Common myeloid progenitor, CD34-positive (primary cell): ENCODE measurements at regions not wholly inside any gene's neighbourhood (a gene's known extent, or its start where the extent isn't known, plus 50 kb on each side); places are given as distances from the start of the nearest gene placed in this dataset.

Source experiments
- CTCF ChIA-PET: fragments of 350-600 bp; sonication (Branson Sonifier 250); formaldehyde crosslinking; loops from one replicate; lab custom pipeline; 2021; ENCODE audit warnings: antibody characterized with exemption; lab: Charles Lee
- POLR2A ChIA-PET: fragments of 350-600 bp; sonication (Branson Sonifier 250); formaldehyde crosslinking; loops from one replicate; lab custom pipeline; 2021; ENCODE audit warnings: antibody characterized with exemption; lab: Charles Lee
- DNase-seq, 3 donors: peaks; one replicate each; pipeline versions ENCODE4 v3.0.0 to v3.0.0-alpha.2; 2013
- H3K27ac ChIP-seq, 2 experiments: 1 replicate in 1 of 2; 2 replicates in 1 of 2; pipeline ENCODE4 v1.7.0; 2013; ENCODE audit warnings: inconsistent platforms in 2 of 2, low read length in 2 of 2, mild to moderate bottlenecking in 2 of 2, low read depth in 1 of 2, moderate library complexity in 1 of 2; ENCODE audit not compliant: severe bottlenecking in 2 of 2, insufficient read depth in 1 of 2, poor library complexity in 1 of 2
- H3K27me3 ChIP-seq, 5 experiments: replicated peaks in 2 of 5; 1 replicate in 3 of 5; 2 replicates in 2 of 5; pipeline versions ENCODE4 v1.6.1 to v1.7.0; 2013; ENCODE audit warnings: low read length in 4 of 5, mild to moderate bottlenecking in 2 of 5, moderate library complexity in 2 of 5, inconsistent platforms in 1 of 5; ENCODE audit not compliant: insufficient read depth in 5 of 5, control insufficient read depth in 4 of 5
- H3K36me3 ChIP-seq, 4 experiments: 1 replicate in 2 of 4; 2 replicates in 2 of 4; pipeline versions ENCODE4 v1.6.1 to v1.7.0; 2013; ENCODE audit warnings: low read length in 3 of 4, control low read depth in 1 of 4, mild to moderate bottlenecking in 1 of 4; ENCODE audit not compliant: control insufficient read depth in 4 of 4, insufficient read depth in 4 of 4
- H3K4me1 ChIP-seq, 4 experiments: 1 replicate in 3 of 4; 2 replicates in 1 of 4; pipeline versions ENCODE4 v1.6.1 to v1.7.1; 2013; ENCODE audit warnings: low read length in 3 of 4, mild to moderate bottlenecking in 3 of 4, control low read depth in 1 of 4, inconsistent platforms in 1 of 4, moderate library complexity in 1 of 4; ENCODE audit not compliant: control insufficient read depth in 4 of 4, insufficient read depth in 4 of 4; ENCODE audit errors: control extremely low read depth in 1 of 4
- H3K4me3 ChIP-seq, 7 experiments: 1 replicate in 4 of 7; 2 replicates in 3 of 7; pipeline versions ENCODE4 v1.5.1 to v1.7.0; 2013; ENCODE audit warnings: mild to moderate bottlenecking in 7 of 7, low read length in 6 of 7, moderate library complexity in 6 of 7, inconsistent platforms in 2 of 7, low read depth in 2 of 7, control low read depth in 1 of 7; ENCODE audit not compliant: insufficient read depth in 4 of 7, control insufficient read depth in 1 of 7; ENCODE audit errors: extremely low read depth in 1 of 7
- H3K9me3 ChIP-seq, 5 experiments: 1 replicate in 4 of 5; 2 replicates in 1 of 5; pipeline versions ENCODE4 v1.6.1 to v1.7.1; 2013; ENCODE audit warnings: low read length in 4 of 5, mild to moderate bottlenecking in 2 of 5, inconsistent platforms in 1 of 5, low read depth in 1 of 5, moderate library complexity in 1 of 5; ENCODE audit not compliant: control insufficient read depth in 4 of 5, insufficient read depth in 2 of 5; ENCODE audit errors: control extremely low read depth in 1 of 5
- WGBS: methylation state at CpG from one replicate; pipeline ENCODE4 v1.1.5; 2013; ENCODE audit not compliant: insufficient coverage; 5-methylcytosine and 5-hydroxymethylcytosine counted together

DNA sequence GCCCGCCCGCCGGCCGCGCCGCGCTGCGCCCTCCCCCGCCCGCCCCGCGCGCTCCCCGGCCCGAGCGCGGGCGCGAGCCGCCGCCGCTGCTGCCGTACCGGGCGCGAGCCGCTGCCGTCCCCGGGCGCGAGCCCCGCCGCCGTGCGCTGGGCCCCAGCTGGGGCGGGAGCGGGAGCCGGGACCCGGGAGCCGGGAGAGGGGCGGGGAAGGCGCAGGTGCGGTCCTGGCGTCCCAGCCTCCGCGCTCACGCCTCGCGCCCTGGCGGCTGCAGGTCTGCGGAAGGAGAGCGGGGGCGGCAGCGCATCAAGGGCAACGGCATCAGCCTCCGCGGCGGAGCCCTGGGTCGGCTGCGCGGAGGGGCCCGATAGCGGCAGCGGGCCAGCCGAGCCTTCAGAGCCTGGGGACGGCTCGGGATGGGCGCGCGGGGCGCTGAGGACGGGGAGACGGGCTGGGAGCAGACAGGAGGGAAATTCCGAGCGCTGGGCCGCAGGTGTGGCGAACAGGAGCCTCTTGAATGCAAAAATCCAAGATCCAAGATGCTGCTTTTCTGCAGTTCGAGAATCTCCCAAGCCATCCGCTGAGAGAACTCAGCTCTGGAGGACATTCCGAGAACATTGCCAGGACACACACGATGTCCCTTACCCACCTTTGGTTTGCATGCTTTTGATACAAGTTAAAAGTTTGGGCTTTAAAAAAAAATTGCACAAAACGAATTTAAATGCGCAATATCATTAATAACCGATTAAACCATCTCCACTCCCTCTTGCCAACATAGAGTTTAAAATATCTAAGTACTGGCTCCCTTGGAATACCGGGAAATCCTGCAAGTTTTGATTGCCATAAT lies 251.1 kb downstream of the TJP1 start:
- Histone ChIP-seq H3K36me3 (no peaks in the 10 kb centered on the region), H3K4me1 (peaks cover 0 to 14% (median 8%) of the 10 kb centered on the region in 4 experiments), H3K27ac (no peak overlapping the region), H3K4me3 (peak overlapping the region in 5 of 7 experiments; percentile 16 to 51 (median 34)), H3K9me3 (peaks cover 0 to 16% (median 0%) of the 10 kb centered on the region in 5 experiments), H3K27me3 (peaks cover 16 to 80% (median 34%) of the 10 kb centered on the region in 5 experiments)
- CTCF ChIA-PET = no interaction called here
- peak in 2 of 3 donors; percentile 48 to 55 for DNase-seq
- POLR2A ChIA-PET = interaction anchor here (0.7 kb wide), 1 partner anchor 354 kb away, joined by 3 read pairs; no protein-coding TSS in a partner anchor
- WGBS = 2% methylated on average over 67 of the region's 85 CpGs

DNA sequence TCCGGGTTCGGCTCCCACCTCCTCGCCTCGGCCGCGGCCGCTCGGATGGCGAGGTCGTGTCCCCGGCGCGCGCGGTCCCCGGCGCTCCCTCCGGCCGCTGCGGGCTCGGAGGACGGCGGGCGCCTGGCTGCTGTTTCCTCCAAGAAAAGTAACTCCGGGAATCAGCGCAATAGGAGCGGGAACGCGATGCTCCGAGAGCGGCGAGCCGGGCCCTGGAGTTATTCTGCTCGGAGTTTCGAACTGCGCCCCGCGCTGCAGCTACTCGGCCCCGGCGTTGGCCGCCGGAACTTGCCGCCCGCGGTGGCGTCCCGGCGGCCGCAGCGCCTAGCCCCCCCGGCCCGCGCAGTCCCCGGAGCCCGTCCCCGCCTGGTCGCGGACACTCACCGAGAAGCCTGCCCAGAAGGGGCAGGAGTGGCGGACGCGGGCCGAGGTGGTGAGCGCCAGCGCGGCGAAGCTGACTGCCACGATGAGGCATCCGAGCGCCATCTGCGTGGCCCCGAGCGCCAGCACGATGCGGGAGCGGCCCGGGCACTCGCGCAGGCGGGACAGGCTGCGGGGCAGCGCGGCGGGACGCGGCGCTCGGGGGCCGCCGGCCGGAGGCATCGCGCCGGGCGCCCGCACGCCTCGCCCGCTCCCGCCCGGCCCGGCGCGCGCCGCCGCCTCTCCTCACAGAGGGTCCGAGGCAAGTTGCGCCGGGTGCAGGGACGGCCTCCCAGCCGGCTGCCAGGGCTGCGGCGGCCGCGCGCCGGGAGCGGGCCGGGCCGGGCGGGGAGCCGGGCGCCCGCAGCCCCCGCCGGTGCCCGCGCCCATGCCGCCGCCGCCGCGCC lies 251.9 kb downstream of the TJP1 start:
- no peak overlapping the region for H3K27ac ChIP-seq
- POLR2A ChIA-PET = no interaction called here
- peak in 1 of 3 donors; percentile 21 for DNase-seq
- H3K36me3 ChIP-seq = no peaks in the 10 kb centered on the region
- CTCF ChIA-PET = no interaction called here
- WGBS = under 1% methylated on average over 124 of the region's 135 CpGs
- H3K27me3 ChIP-seq = peaks cover 16 to 80% (median 34%) of the 10 kb centered on the region in 5 experiments
- H3K9me3 ChIP-seq = peaks cover 0 to 16% (median 0%) of the 10 kb centered on the region in 5 experiments
- peak overlapping the region in 5 of 7 experiments; percentile 13 to 63 (median 50) for H3K4me3 ChIP-seq
- H3K4me1 ChIP-seq = peaks cover 0 to 14% (median 8%) of the 10 kb centered on the region in 4 experiments

DNA sequence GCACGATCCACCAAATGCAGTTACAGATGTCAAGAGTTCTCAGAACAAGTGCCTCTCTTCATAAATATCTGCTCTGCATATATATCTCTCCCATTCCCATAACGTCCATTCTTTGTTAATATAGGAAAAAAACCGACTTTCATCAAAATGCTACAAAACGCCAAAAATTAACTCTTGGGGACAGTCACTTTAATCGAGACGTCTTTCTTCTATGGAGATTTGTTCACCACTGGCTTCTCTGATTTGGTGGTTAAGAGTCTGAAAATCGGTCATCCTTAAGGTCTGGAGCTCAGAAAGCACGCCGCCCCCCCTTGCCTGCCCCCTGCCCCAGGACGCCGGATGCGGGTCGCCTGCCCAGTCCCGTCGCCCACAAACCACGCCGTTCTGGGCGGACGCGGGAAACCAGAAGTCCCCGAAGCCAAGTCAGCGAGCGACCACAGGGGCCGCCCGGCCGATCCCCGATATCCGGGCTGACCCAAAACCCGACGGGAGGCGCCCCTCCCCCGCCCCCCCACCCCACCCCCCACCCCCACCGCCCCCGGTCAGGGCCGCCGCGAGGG lies 252.7 kb downstream of the TJP1 start:
- H3K4me1 ChIP-seq = peaks cover 0 to 14% (median 8%) of the 10 kb centered on the region in 4 experiments
- DNase-seq = peak in 1 of 3 donors; percentile 18
- H3K9me3 ChIP-seq = peaks cover 0 to 16% (median 0%) of the 10 kb centered on the region in 5 experiments
- ChIA-PET CTCF (no interaction called here), POLR2A (no interaction called here)
- no peak overlapping the region for H3K27ac ChIP-seq
- no peak overlapping the region for H3K4me3 ChIP-seq
- no peaks in the 10 kb centered on the region for H3K36me3 ChIP-seq
- 3% methylated on average over 19 of the region's 37 CpGs for WGBS
- peaks cover 14 to 80% (median 36%) of the 10 kb centered on the region in 5 experiments for H3K27me3 ChIP-seq

DNA sequence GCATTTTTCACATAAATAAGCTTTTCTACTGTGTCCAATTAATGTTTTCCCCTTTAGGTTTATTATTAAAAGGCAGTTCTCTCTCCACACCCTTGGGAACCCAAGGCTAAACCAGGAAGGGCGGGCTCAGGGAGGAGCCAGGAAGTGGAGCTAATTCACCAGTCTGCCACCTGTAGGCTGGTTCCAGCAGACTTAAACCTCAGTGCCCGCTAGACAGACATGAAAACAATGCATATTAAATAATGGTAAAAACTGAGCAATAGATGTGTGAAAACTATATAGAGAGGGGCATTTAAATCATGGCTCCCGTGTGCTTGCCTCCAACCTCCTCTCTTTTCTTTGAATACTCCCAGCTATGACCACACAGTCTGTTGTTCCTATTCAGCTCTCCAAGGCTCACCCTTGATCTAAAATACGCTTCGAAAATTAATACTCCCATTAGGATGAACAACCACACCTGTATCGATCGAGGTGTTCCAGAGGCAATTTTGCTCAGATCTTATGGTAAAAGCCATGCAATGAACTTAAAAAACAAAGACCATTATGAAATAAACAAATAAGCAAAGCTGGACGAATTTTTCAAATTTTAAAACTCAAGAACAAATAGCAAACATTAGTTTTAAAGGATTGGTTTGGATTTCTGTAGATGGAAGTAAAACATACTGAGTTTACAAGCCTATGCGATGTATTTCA lies 253.3 kb downstream of the TJP1 start:
- WGBS = 46% methylated on average over 3 of the region's 9 CpGs
- POLR2A ChIA-PET = no interaction called here
- DNase-seq = peak; percentile 25 to 60 (median 43)
- Histone ChIP-seq H3K4me1 (peaks cover 0 to 14% (median 8%) of the 10 kb centered on the region in 4 experiments), H3K27me3 (peaks cover 16 to 79% (median 38%) of the 10 kb centered on the region in 5 experiments), H3K36me3 (no peaks in the 10 kb centered on the region), H3K4me3 (no peak overlapping the region), H3K27ac (no peak overlapping the region), H3K9me3 (peaks cover 0 to 16% (median 0%) of the 10 kb centered on the region in 5 experiments)
- CTCF ChIA-PET = no interaction called here

DNA sequence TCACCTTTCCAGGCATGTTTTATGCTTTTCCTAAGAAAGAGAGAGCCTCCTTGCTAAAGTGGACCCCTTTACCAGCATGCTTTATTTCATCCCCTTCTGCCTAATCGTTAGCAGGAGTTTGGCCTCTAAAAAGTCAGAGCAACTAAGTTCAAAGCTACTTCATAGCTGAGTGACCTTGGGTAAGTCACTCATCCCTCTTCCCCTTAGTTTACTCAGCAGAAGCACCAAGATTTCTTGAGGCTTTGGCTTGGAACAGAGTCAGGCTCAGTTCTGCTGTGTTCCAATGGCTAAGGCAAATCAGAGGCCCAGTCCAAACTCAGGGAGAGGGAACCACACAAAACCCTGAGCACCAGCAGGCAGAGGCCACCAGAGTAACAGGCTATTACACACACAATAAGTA lies 254.9 kb downstream of the TJP1 start:
- CTCF ChIA-PET = no interaction called here
- peaks cover 0 to 2% (median 0%) of the 10 kb centered on the region in 5 experiments for H3K9me3 ChIP-seq
- no peak overlapping the region for H3K27ac ChIP-seq
- WGBS = 100% methylated on average over 1 of the region's 1 CpG
- POLR2A ChIA-PET = no interaction called here
- peaks cover 0 to 14% (median 8%) of the 10 kb centered on the region in 4 experiments for H3K4me1 ChIP-seq
- no peaks in the 10 kb centered on the region for H3K36me3 ChIP-seq
- no peak overlapping the region for H3K4me3 ChIP-seq
- H3K27me3 ChIP-seq = peaks cover 13 to 66% (median 34%) of the 10 kb centered on the region in 5 experiments
- no peak for DNase-seq

DNA sequence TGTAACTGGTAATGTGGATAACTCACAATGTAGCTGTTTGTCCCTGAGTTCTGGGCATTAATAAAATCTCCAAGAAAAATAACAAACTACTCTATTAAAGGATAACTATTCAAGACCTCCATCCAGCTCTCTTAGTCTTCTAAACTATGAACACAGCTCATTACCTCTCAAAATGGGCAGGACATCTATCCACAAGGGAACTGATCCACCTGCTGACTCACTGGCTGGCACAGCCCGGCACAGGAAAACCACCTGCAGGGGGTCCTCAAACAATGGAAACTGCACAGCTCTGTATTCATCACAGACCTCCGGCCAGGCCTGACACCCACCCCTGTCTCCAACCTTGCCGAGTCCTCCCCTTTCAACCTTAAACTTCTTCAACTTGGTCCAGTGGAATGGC lies 255.4 kb downstream of the TJP1 start:
- DNase-seq = no peak
- no peak overlapping the region for H3K4me3 ChIP-seq
- H3K27me3 ChIP-seq = peaks cover 13 to 62% (median 30%) of the 10 kb centered on the region in 5 experiments
- ChIA-PET CTCF (no interaction called here), POLR2A (no interaction called here)
- no peaks in the 10 kb centered on the region for H3K9me3 ChIP-seq
- H3K36me3 ChIP-seq = no peaks in the 10 kb centered on the region
- H3K27ac ChIP-seq = no peak overlapping the region
- H3K4me1 ChIP-seq = peaks cover 0 to 14% (median 8%) of the 10 kb centered on the region in 4 experiments
- 100% methylated on average over 3 of the region's 3 CpGs for WGBS
